ENCODE measurements at regions not wholly inside any gene's neighbourhood (a gene's known extent, or its start where the extent isn't known, plus 50 kb on each side); places are given as distances from the start of the nearest gene placed in this dataset.

DNA sequence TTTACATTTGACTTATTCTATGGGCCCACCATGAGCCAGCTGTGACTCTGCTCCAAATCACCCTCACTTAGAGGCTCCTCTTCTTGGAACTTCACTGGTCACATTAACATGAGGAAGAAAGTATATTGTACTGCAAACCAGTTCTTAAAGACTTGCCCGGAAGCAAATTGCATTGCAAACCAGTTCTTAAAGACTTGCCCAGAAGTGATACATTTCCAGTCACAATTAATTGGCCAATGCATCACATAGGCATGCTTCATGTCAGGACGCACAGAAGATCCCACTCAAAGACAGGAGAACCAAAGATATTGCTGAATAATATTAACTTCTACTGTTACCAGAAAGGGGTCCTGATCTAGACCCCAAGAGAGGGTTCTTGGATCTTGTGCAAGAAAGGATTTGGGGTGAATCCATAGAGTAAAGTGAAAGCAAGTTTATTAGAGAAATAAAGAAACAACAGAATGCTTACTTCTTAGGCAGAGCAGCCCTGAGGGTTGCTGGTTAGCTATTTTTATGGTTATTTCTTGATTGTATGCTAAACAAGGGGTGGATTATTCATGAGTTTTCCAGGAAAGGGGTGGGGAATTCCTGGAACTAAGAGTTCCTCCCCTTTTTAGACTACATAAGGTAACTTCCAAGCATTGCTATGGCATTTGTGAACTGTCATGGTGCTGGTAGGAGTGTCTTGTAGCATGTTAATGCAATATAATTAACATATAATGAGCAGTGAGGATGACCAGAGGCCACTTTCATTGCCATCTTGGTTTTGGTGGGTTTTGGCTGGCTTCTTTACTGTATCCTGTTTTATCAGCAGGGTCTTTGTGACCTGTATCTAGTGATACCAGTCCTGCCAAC lies 54.6 kb upstream of the HCCS start:
- H3K9me3 Mint-ChIP-seq (ENCODE audit: low read depth, unreplicated experiment): no peaks in the 10 kb centered on the region
- H3K4me1 Mint-ChIP-seq (ENCODE audit: low read depth, unreplicated experiment): no peaks in the 10 kb centered on the region
- H3K27me3 Mint-ChIP-seq (ENCODE audit: unreplicated experiment): no peaks in the 10 kb centered on the region
- no peaks in the 10 kb centered on the region for H3K36me3 Mint-ChIP-seq (ENCODE audit: insufficient read depth, unreplicated experiment)
- no TSS peak for BruUV-seq (replicated peaks)
- no peak overlapping the region for H3K27ac Mint-ChIP-seq (ENCODE audit: unreplicated experiment)
- CTCF ChIA-PET: no interaction called here
- H3K4me3 Mint-ChIP-seq (ENCODE audit: low read depth, unreplicated experiment): no peak overlapping the region
- no peak for DNase-seq
- TF ChIP-seq, protein P1, sequence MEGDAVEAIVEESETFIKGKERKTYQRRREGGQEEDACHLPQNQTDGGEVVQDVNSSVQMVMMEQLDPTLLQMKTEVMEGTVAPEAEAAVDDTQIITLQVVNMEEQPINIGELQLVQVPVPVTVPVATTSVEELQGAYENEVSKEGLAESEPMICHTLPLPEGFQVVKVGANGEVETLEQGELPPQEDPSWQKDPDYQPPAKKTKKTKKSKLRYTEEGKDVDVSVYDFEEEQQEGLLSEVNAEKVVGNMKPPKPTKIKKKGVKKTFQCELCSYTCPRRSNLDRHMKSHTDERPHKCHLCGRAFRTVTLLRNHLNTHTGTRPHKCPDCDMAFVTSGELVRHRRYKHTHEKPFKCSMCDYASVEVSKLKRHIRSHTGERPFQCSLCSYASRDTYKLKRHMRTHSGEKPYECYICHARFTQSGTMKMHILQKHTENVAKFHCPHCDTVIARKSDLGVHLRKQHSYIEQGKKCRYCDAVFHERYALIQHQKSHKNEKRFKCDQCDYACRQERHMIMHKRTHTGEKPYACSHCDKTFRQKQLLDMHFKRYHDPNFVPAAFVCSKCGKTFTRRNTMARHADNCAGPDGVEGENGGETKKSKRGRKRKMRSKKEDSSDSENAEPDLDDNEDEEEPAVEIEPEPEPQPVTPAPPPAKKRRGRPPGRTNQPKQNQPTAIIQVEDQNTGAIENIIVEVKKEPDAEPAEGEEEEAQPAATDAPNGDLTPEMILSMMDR (IDR thresholded peaks at IDR 0.05; ENCODE audit: unreplicated experiment): no peak
- intact Hi-C loops (cut with micrococcal nuclease; ENCODE audit: unreplicated experiment): no loop called here

DNA sequence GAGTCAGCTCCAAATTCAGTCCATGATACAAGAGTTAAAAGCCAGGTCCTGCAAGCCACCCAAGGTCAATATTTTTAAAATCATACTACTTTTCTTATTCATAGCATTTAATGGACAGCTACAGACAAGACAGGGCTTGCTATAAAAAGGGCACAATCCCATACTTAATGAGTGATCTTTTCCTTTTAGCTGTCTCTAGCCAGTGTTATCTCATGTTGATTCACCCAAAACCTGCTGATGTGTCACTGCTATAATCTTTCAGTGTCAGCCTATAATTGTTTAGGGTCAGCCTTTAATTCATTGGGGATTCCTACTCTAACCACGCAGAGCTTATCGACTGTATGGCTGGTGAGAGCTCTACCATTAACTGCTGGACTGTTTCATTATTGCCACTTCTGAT lies 51.2 kb upstream of the HCCS start:
- no peaks in the 10 kb centered on the region for H3K27me3 Mint-ChIP-seq (ENCODE audit: unreplicated experiment)
- no peaks in the 10 kb centered on the region for H3K36me3 Mint-ChIP-seq (ENCODE audit: insufficient read depth, unreplicated experiment)
- H3K27ac Mint-ChIP-seq (ENCODE audit: unreplicated experiment): no peak overlapping the region
- CTCF ChIA-PET: interaction anchor here (0.6 kb wide), 1 partner anchor 334 kb away, joined by 3 read pairs; no protein-coding TSS in a partner anchor
- no peaks in the 10 kb centered on the region for H3K4me1 Mint-ChIP-seq (ENCODE audit: low read depth, unreplicated experiment)
- no peaks in the 10 kb centered on the region for H3K9me3 Mint-ChIP-seq (ENCODE audit: low read depth, unreplicated experiment)
- H3K4me3 Mint-ChIP-seq (ENCODE audit: low read depth, unreplicated experiment): no peak overlapping the region
- no peak for DNase-seq
- intact Hi-C loops (cut with micrococcal nuclease; ENCODE audit: unreplicated experiment): loop anchor here (10.0 kb wide), 1 partner anchor 225 kb away; no protein-coding TSS in a partner anchor
- TF ChIP-seq, protein P1 (IDR thresholded peaks at IDR 0.05; ENCODE audit: unreplicated experiment): no peak
- no TSS peak for BruUV-seq (replicated peaks)

Measured in Calu3 (cell line).